Hepatocyte (in vitro differentiated cells): ENCODE measurements at regions not wholly inside any gene's neighbourhood (a gene's known extent, or its start where the extent isn't known, plus 50 kb on each side); places are given as distances from the start of the nearest gene placed in this dataset.

Source experiments
- DNase-seq: peaks from one replicate; pipeline ENCODE4 v3.0.0-alpha.2; 2016; ENCODE audit warnings: low spot score
- H2AFZ ChIP-seq: fragments of 200-600 bp; sonication (generic); 2 replicates; pipeline ENCODE4 v1.6.0; 2016; ENCODE audit warnings: antibody characterized with exemption, mild to moderate bottlenecking
- H3K27ac ChIP-seq: fragments of 200-600 bp; sonication (generic); 2 replicates; pipeline ENCODE4 v1.5.1; 2016; ENCODE audit warnings: mild to moderate bottlenecking
- H3K27me3 ChIP-seq: fragments of 200-600 bp; sonication (generic); 2 replicates; pipeline ENCODE4 v1.6.1; 2016
- H3K36me3 ChIP-seq: fragments of 200-600 bp; sonication (generic); replicated peaks from 2 replicates; pipeline ENCODE4 v1.5.1; 2016; ENCODE audit warnings: low read depth; ENCODE audit not compliant: insufficient read depth
- H3K4me1 ChIP-seq: fragments of 200-600 bp; sonication (generic); 2 replicates; pipeline ENCODE4 v1.5.1; 2016; ENCODE audit warnings: mild to moderate bottlenecking, moderate library complexity; ENCODE audit not compliant: insufficient read depth
- H3K4me2 ChIP-seq: fragments of 200-600 bp; sonication (generic); 2 replicates; pipeline ENCODE4 v1.6.0; 2016
- H3K4me3 ChIP-seq: fragments of 200-600 bp; sonication (generic); 2 replicates; pipeline ENCODE4 v1.5.1; 2016; ENCODE audit warnings: mild to moderate bottlenecking
- H3K79me2 ChIP-seq: fragments of 200-600 bp; sonication (generic); 2 replicates; pipeline ENCODE4 v1.6.0; 2017; ENCODE audit warnings: mild to moderate bottlenecking
- H3K9me2 ChIP-seq: fragments of 200-600 bp; sonication (generic); replicated peaks from 2 replicates; pipeline ENCODE4 v1.6.0; 2017; ENCODE audit warnings: mild to moderate bottlenecking; ENCODE audit not compliant: insufficient read depth
- H3K9me3 ChIP-seq: fragments of 200-600 bp; sonication (generic); 2 replicates; pipeline ENCODE4 v1.5.1; 2016; ENCODE audit warnings: low read depth, mild to moderate bottlenecking
- H4K20me1 ChIP-seq: fragments of 200-600 bp; sonication (generic); 2 replicates; pipeline ENCODE4 v1.6.0; 2016; ENCODE audit warnings: mild to moderate bottlenecking; ENCODE audit not compliant: insufficient read depth, poor library complexity, severe bottlenecking
- EZH2 ChIP-seq: fragments of 200-600 bp; sonication (generic); IDR thresholded peaks from 2 replicates; pipeline ENCODE4 v1.6.1; 2016; ENCODE audit warnings: antibody characterized with exemption, mild to moderate bottlenecking, borderline replicate concordance
- EZH2phosphoT487 ChIP-seq: fragments of 200-600 bp; sonication (generic); IDR thresholded peaks from one replicate; pipeline ENCODE4 v1.6.1; 2018; ENCODE audit warnings: antibody characterized with exemption, mild to moderate bottlenecking, low read depth, moderate library complexity; ENCODE audit not compliant: unreplicated experiment, severe bottlenecking
- WGBS: methylation state at CpG from one replicate; pipeline ENCODE4 v1.1.6; 2016; ENCODE audit warnings: low lambda C conversion rate; ENCODE audit errors: missing lambda C conversion rate; 5-methylcytosine and 5-hydroxymethylcytosine counted together
- TF ChIP-seq, protein P1 (sequence below): fragments of 200-600 bp; sonication (generic); IDR thresholded peaks from 2 replicates; pipeline ENCODE4 v1.5.1; 2016; ENCODE audit warnings: antibody characterized with exemption, mild to moderate bottlenecking; ENCODE audit not compliant: poor library complexity

DNA sequence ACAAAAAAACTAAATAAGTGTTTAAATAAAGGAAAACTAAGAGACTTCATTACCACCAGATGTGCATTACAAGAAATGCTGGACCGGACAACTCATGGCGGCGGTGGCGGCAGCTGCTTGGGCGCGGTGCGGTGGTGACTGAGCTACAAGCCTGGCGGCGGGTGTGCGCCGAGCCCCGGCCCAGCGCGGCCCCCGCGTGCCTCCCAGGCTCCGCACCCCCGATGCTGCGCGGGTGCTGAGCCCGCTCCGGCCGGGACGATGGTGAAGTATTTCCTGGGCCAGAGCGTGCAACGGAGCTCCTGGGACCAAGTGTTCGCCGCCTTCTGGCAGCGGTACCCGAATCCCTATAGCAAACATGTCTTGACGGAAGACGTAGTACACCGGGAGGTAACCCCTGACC lies 52.2 kb upstream of the RCOR3 start:
- TF ChIP-seq EZH2 (no peak), EZH2phosphoT487 (no peak)
- TF ChIP-seq, protein P1, sequence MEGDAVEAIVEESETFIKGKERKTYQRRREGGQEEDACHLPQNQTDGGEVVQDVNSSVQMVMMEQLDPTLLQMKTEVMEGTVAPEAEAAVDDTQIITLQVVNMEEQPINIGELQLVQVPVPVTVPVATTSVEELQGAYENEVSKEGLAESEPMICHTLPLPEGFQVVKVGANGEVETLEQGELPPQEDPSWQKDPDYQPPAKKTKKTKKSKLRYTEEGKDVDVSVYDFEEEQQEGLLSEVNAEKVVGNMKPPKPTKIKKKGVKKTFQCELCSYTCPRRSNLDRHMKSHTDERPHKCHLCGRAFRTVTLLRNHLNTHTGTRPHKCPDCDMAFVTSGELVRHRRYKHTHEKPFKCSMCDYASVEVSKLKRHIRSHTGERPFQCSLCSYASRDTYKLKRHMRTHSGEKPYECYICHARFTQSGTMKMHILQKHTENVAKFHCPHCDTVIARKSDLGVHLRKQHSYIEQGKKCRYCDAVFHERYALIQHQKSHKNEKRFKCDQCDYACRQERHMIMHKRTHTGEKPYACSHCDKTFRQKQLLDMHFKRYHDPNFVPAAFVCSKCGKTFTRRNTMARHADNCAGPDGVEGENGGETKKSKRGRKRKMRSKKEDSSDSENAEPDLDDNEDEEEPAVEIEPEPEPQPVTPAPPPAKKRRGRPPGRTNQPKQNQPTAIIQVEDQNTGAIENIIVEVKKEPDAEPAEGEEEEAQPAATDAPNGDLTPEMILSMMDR, result no peak
- H3K79me2 ChIP-seq, result no peaks in the 10 kb centered on the region
- no peak for DNase-seq
- no peak overlapping the region for H2AFZ ChIP-seq
- no peak overlapping the region for H3K4me3 ChIP-seq
- no peaks in the 10 kb centered on the region for H3K27me3 ChIP-seq
- H3K27ac ChIP-seq, result no peak overlapping the region
- H3K4me1 ChIP-seq, result peaks cover 4% of the 10 kb centered on the region
- H3K9me2 ChIP-seq, result no peaks in the 10 kb centered on the region
- no peaks in the 10 kb centered on the region for H3K36me3 ChIP-seq
- H3K9me3 ChIP-seq, result no peaks in the 10 kb centered on the region
- no peak overlapping the region for H3K4me2 ChIP-seq
- WGBS, result over 99% methylated on average over 33 of the region's 33 CpGs
- no peaks in the 10 kb centered on the region for H4K20me1 ChIP-seq

DNA sequence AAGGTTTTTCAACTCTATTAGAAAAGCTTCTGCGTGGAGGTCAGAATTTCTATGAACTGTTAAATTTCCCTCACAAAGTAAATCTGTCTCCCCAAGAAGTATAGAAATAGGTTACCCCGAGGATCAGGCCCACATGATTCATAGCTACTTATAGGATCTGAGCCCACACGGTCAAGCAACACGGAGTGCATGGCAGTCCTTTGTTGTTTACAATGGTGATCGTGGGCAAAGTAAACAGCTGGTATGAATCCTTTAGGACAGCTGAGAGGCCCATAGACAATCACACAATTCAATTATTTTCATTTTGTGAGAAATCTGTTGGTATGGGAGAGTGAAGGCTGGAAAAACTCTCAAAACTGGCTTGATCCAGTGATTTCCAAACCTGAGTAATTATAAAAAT lies 58.9 kb upstream of the RCOR3 start:
- no peak overlapping the region for H3K4me2 ChIP-seq
- DNase-seq, result no peak
- H3K9me2 ChIP-seq, result no peaks in the 10 kb centered on the region
- H3K79me2 ChIP-seq, result no peaks in the 10 kb centered on the region
- no peaks in the 10 kb centered on the region for H3K36me3 ChIP-seq
- TF ChIP-seq EZH2phosphoT487 (no peak), EZH2 (no peak)
- TF ChIP-seq, protein P1, result no peak
- no peak overlapping the region for H3K27ac ChIP-seq
- WGBS, result 81% methylated on average over 5 of the region's 5 CpGs
- no peak overlapping the region for H2AFZ ChIP-seq
- no peaks in the 10 kb centered on the region for H3K4me1 ChIP-seq
- H3K9me3 ChIP-seq, result no peaks in the 10 kb centered on the region
- no peak overlapping the region for H3K4me3 ChIP-seq
- no peaks in the 10 kb centered on the region for H4K20me1 ChIP-seq
- no peaks in the 10 kb centered on the region for H3K27me3 ChIP-seq

DNA sequence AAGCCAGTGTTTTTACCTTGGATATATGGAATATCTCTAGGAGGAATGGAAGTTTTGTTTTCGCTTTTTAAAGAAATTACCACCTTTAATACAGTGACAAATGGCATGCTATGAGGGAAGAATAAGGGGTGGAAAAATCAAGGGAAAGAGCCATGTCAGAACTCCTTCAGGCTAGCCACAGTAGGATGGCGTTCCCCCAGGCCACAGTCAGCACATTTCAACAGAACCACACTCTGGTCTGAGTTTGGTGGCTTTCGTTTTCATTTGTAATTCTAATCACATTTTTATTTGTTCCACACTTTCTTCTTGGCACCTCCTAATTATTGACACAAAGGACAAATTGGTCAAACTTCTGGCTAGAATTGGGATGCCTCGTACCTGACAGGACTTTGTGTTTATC lies 60.3 kb upstream of the RCOR3 start:
- no peaks in the 10 kb centered on the region for H3K4me1 ChIP-seq
- H3K9me3 ChIP-seq, result no peaks in the 10 kb centered on the region
- H2AFZ ChIP-seq, result no peak overlapping the region
- 75% methylated on average over 4 of the region's 4 CpGs for WGBS
- no peaks in the 10 kb centered on the region for H4K20me1 ChIP-seq
- no peaks in the 10 kb centered on the region for H3K36me3 ChIP-seq
- TF ChIP-seq, protein P1, result no peak
- H3K4me2 ChIP-seq, result no peak overlapping the region
- no peak overlapping the region for H3K4me3 ChIP-seq
- no peaks in the 10 kb centered on the region for H3K27me3 ChIP-seq
- H3K79me2 ChIP-seq, result no peaks in the 10 kb centered on the region
- peak overlapping the region; percentile 40 for H3K27ac ChIP-seq
- DNase-seq, result no peak
- no peaks in the 10 kb centered on the region for H3K9me2 ChIP-seq

GRCh38 chr1:211198111-211198510 lies 61.1 kb upstream of the RCOR3 start:
- DNase-seq, result peak; percentile 8
- Histone ChIP-seq H3K9me3 (no peaks in the 10 kb centered on the region), H3K9me2 (no peaks in the 10 kb centered on the region), H3K4me1 (no peaks in the 10 kb centered on the region), H3K4me2 (no peak overlapping the region), H3K27me3 (no peaks in the 10 kb centered on the region), H2AFZ (no peak overlapping the region), H3K4me3 (no peak overlapping the region), H3K36me3 (no peaks in the 10 kb centered on the region), H3K27ac (no peak overlapping the region), H4K20me1 (no peaks in the 10 kb centered on the region), H3K79me2 (no peaks in the 10 kb centered on the region)
- WGBS, result 58% methylated on average over 4 of the region's 4 CpGs
- no peak for TF ChIP-seq EZH2
- no peak for TF ChIP-seq EZH2phosphoT487
- TF ChIP-seq, protein P1, result no peak
